GM21576 (cell line): ENCODE measurements at regions not wholly inside any gene's neighbourhood (a gene's known extent, or its start where the extent isn't known, plus 50 kb on each side); places are given as distances from the start of the nearest gene placed in this dataset.
"Not testable (repeated sequence)": the region's sequence is repeated elsewhere in the genome, so short reads cannot be mapped to it uniquely, and the experiment has no call there.

ENCODE experiments used
- ATAC-seq: cut with Tn5 transposase; IDR thresholded peaks from one replicate; pipeline ENCODE4 v1.9.1; 2021; ENCODE audit warnings: mild to moderate bottlenecking, moderate library complexity; ENCODE audit not compliant: unreplicated experiment

GRCh38 chr9:85487872-85488271, 253.9 kb downstream of the AGTPBP1 start:
- ATAC-seq: no peak

GRCh38 chr9:85484235-85484634, 257.5 kb downstream of the AGTPBP1 start:
- ATAC-seq: no peak

DNA sequence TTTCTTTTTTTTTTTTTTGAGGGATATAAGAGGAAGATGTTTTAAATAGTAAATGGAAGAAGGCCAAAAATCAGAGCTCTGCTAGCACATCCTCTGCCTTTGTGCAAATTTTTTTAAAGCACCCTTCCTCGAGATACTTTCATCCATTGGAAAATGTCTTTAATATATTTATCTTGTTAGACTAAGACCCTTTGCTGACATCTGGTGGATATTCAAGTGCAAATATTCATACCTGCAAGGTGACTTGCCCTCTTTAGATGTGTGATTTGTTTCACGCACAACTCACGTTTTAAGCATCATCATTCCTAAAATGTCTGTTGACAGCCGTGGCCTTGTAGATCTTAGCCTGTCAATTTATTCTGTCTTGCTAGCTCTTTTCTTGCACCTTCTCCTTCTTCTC, 258.5 kb downstream of the AGTPBP1 start:
- ATAC-seq: no peak

GRCh38 chr9:85479305-85479704, 262.4 kb downstream of the AGTPBP1 start:
- no peak for ATAC-seq

GRCh38 chr9:85478847-85479246, 262.9 kb downstream of the AGTPBP1 start:
- no peak for ATAC-seq

DNA sequence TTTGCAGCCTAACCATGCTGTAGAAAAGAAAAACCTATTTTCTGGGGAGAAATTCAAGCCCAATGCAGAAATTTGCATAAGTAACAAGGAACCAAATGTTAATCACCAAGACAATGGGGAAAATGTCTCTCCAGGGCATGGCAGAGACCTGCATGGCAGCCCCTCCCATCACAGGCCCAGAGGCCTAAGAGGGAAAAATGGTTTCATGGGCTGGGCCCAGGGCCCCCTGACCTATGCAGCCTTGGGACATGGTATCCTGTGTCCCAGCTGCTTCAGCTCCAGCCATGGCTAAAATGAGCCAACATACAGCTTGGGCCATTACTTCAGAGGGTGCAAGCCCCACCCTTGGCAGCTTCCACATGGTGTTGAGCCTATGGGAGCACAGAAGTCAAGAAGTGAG, 266.9 kb downstream of the AGTPBP1 start:
- ATAC-seq: not testable (repeated sequence)

GRCh38 chr9:85471791-85472190, 270.0 kb downstream of the AGTPBP1 start:
- no peak for ATAC-seq

DNA sequence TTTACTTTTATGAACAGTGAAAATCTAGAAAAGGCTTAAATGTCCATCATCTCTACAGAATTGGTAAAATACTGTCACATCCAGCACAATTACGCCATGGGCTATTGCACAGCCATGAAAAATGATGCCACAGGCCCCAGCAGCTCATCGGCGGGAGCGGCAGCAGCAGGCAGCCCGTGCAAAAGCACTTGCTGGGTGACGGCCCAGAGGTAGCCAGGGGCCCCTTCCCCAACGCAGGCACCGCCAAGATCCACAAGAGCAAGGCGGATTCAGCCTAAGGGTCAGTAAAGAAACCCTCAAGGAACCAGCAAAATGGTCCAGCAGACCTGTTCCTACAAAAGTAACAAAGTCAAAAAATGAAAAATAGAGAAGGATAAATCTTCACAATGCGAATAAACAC, 272.7 kb downstream of the AGTPBP1 start:
- ATAC-seq: no peak

GRCh38 chr9:85466834-85467233, 274.9 kb downstream of the AGTPBP1 start:
- ATAC-seq: no peak

GRCh38 chr9:85458114-85458864, 283.5 kb downstream of the AGTPBP1 start:
- not testable (repeated sequence) for ATAC-seq

DNA sequence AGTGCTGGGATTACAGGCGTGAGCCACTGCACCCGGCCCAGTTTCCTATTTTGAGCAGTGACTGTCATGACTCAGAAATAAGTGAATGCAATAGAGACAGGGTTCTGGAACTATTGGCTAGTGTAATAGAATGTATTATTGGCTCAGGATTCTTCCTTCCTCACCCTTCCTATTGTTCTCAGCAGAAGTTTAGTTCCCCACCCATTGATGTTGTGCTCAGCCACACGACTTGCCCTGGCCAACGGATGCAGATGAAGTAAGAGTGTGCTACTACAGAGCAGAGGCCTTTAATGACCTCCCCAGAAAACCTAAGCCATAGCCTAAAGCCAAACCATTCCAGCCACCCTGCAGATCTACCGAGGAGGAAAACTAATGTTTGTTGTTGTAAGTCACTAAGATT, 287.9 kb downstream of the AGTPBP1 start:
- ATAC-seq: no peak

DNA sequence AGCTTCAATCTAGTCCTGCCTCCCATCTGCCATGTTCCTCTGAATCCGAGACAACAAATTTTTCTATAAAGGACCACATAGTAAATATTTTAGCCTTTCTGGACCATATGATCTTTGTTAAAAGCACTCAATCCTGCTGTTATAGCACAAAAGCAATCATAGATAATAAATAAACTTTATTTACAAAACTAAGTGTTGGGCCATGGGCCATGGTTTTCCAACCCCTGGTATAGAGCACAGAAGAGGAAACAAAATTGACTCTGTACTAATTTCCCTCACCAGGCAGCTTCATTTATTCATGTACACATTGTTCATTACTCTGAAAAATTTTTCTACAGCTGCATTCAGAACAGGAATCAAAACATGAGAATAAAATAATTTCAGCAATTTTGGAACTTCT, 288.9 kb downstream of the AGTPBP1 start:
- no peak for ATAC-seq

GRCh38 chr9:85451680-85452079, 290.1 kb downstream of the AGTPBP1 start:
- ATAC-seq: no peak

- no peak for ATAC-seq
These were observed 295.9 kb downstream of the AGTPBP1 start for GRCh38 chr9:85445887-85446286.

GRCh38 chr9:85444243-85444642, 297.5 kb downstream of the AGTPBP1 start:
- ATAC-seq: no peak

DNA sequence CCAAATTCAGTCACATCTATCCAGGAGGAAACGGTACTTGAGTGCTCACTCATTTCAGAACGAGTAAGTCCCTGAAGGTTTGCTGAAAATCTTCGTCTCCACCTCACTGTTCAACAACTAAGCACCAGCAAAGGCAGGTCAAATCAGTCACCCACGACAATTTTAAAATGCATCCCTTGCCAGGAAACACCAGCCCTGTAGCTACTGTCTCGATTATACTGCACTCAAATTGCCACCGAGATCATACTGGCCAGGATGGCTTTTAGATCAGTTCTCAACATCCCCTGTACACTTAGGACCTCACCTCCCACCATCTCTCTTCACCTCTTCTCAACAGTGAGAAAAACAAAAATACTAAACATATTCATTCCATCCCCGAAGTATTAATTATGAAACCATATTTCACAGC, 298.6 kb downstream of the AGTPBP1 start:
- ATAC-seq: no peak

GRCh38 chr9:85439791-85440190, 302.0 kb downstream of the AGTPBP1 start:
- no peak for ATAC-seq

GRCh38 chr9:85433956-85434355, 307.8 kb downstream of the AGTPBP1 start:
- not testable (repeated sequence) for ATAC-seq

DNA sequence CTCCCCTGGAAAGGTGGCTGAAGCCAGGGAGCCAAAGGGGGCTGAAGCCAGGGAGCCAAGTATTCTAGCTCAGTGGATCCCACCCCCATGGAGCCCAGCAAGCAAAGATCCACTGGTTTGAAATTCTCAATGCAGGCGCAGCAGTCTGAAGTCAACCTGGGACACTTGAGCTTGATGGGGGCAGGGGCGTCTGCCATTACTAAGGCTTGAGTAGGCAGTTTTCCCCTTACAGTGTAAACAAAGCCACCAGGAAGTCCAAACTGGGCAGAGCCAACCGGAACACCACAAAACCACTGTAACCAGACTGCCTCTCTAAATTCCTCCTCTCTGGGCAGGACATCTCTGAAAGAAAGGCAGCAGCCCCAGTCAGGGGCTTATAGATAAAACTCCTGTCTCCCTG, 308.2 kb downstream of the AGTPBP1 start:
- not testable (repeated sequence) for ATAC-seq

DNA sequence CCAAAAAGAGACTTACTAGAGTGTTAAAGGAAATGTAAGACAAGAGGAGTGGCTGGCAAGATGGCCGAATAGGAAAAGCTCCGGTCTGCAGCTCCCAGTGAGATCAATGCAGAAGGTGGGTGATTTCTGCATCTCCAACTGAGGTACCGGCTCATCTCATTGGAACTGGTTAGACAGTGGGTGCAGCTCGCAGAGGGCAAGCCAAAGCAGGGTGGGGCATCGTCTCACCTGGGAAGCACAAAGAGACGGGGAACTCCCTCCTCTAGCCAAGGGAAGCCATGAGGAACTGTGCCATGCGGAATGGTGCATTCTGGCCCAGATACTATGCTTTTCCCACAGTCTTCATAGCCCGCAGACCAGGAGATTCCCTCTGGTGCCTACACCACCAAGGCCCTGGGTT, 308.7 kb downstream of the AGTPBP1 start:
- ATAC-seq: no peak

DNA sequence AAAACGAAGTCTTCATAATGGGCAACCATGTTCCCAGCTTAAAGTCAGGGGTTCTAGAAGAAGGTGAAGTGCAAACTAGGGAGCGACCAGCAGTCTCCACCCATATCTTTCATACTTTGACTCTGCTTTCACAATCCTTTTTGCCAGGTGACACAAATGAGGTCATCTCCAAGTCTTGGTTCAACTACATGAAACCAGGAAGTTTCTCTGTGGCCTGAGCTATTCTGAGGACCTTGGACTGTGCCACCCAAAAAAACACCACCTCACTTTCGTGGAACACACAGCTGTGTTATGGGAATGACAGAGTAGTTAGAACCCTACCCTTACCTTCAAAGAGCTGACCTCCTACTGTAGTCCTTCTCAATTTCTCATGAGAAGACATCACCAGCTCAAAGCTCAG, 309.2 kb downstream of the AGTPBP1 start:
- no peak for ATAC-seq

DNA sequence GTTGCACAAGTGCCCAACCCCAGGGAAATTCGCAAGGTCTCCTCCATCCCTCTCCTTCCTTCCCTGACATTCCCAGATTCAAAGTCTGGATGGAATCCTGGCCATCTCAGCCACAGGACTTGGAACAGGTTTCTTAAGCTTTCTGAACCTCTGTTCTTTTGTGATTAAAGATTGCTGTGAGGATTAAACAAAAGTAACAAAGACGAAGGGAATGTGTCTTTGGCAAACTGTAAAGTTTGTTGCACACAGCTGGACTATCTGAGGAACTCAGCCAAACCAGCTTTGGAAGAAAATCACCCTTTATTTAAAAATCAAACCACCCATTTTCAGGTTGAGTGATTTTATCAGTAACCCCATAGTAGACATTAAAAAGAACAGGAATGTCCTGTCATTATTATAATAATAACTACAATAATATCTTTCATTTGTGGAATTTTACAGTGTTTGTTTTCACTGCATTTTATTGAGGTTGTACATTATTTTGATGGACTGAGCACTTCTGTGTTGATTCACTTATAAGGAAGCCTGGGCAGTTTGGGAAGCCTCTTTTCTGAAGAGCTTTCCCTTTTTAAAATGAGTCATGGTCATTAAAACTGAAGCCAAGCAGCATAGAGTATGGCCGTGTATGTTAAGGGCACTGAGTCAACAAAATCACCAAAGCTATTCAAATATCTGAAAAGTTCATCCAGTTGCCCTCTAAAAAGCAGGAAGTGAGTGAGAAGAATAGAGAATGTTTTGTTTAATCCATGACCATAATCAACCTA, 310.2 kb downstream of the AGTPBP1 start:
- ATAC-seq: no peak
